ENCODE measurements at regions not wholly inside any gene's neighbourhood (a gene's known extent, or its start where the extent isn't known, plus 50 kb on each side); places are given as distances from the start of the nearest gene placed in this dataset.

- DNase-seq: no peak
Measured at GRCh38 chr11:116656011-116656410, 116.8 kb downstream of the BUD13 start.

GRCh38 chr11:116654526-116654925 is 118.3 kb downstream of the BUD13 start:
- TF ChIP-seq POLR2A (IDR thresholded peaks at IDR 0.05; ENCODE audit: low read length) (no peak), GATA1 (IDR thresholded peaks at IDR 0.05; ENCODE audit: low read depth, low read length) (no peak)
- no peak for DNase-seq

More at GRCh38 chr11:116656011-116656410, 116.8 kb downstream of the BUD13 start:
- no peak for TF ChIP-seq POLR2A (IDR thresholded peaks at IDR 0.05; ENCODE audit: low read length)

GRCh38 chr11:116653206-116653605 is 119.6 kb downstream of the BUD13 start:
- no peak for DNase-seq
- TF ChIP-seq POLR2A (IDR thresholded peaks at IDR 0.05; ENCODE audit: low read length) (no peak), GATA1 (IDR thresholded peaks at IDR 0.05; ENCODE audit: low read depth, low read length) (no peak)

DNA sequence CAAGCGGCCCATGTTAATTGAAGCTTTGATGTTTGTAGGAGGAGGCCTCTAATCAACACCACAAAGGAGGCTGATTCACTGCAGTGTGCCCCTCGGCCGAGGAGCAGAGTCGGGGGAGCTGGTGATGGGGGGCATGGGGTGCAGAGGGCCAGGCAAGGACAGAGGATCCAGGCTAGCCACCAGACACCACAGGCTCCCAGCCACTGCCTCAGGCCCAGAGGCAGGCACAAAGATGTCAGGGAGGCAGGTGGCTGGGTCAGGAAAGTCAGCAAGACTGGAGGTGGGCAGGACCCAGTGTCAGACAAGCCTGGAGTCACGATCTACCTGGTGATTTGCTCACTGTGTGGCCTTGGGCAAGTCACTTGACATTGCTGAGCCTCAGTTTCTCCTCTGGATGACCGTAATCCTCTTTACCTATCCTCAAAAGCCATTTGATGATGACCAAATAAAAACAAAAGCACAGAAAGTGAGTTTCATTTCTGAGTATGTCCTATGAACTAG is 121.0 kb downstream of the BUD13 start:
- TF ChIP-seq GATA1 (IDR thresholded peaks at IDR 0.05; ENCODE audit: low read depth, low read length) (no peak), POLR2A (IDR thresholded peaks at IDR 0.05; ENCODE audit: low read length) (no peak)
- no peak for DNase-seq

- no peak for TF ChIP-seq POLR2A (IDR thresholded peaks at IDR 0.05; ENCODE audit: low read length)
- no peak for TF ChIP-seq GATA1 (IDR thresholded peaks at IDR 0.05; ENCODE audit: low read depth, low read length)
- DNase-seq: no peak
Measured at GRCh38 chr11:116651098-116651736, 121.6 kb downstream of the BUD13 start.

DNA sequence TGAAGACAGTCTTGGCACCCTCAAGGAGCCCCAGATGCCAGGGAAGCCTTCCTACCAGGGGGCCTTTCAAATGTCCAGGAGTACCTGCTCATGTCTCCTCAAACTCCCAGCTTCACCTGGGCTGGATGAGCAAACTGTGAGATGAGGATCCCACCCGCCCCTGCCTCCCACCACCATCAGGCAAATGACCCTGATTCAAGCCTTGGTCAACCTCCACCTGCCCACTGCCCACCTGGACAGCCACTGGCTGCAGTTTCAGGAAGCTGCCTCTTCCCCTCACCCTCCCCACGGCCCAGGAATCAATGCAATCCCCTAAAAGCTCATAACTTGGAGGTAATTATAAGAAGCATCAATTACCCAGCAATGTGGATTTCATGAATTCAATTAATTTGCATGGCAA is 122.7 kb downstream of the BUD13 start:
- TF ChIP-seq POLR2A (IDR thresholded peaks at IDR 0.05; ENCODE audit: low read length) (no peak), GATA1 (IDR thresholded peaks at IDR 0.05; ENCODE audit: low read depth, low read length) (no peak)
- no peak for DNase-seq

DNA sequence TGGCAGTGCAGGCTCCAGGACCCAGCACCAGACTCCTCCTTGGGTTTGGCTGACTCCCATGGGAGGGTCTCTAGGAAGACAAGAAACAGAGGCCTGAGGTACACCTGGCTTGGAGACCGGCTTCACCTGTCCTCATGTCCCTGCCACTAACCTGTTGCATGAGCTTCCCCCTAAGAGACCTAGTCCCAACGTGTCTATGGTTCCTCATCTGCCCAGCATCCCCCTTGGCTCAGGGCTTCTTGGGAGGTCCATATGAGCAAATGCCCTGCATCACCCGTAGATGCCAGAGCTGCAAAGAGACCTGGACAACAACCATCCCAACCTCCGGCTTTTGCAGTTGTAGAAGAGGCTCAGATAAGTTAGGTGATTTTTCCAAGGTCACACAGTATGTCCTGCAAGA is 123.5 kb downstream of the BUD13 start:
- TF ChIP-seq POLR2A (IDR thresholded peaks at IDR 0.05; ENCODE audit: low read length) (no peak), GATA1 (IDR thresholded peaks at IDR 0.05; ENCODE audit: low read depth, low read length) (no peak)
- DNase-seq: no peak

- DNase-seq: no peak
- no peak for TF ChIP-seq GATA1 (IDR thresholded peaks at IDR 0.05; ENCODE audit: low read depth, low read length)
- no peak for TF ChIP-seq POLR2A (IDR thresholded peaks at IDR 0.05; ENCODE audit: low read length)
Measured at GRCh38 chr11:116648247-116649174, 124.3 kb downstream of the BUD13 start.

DNA sequence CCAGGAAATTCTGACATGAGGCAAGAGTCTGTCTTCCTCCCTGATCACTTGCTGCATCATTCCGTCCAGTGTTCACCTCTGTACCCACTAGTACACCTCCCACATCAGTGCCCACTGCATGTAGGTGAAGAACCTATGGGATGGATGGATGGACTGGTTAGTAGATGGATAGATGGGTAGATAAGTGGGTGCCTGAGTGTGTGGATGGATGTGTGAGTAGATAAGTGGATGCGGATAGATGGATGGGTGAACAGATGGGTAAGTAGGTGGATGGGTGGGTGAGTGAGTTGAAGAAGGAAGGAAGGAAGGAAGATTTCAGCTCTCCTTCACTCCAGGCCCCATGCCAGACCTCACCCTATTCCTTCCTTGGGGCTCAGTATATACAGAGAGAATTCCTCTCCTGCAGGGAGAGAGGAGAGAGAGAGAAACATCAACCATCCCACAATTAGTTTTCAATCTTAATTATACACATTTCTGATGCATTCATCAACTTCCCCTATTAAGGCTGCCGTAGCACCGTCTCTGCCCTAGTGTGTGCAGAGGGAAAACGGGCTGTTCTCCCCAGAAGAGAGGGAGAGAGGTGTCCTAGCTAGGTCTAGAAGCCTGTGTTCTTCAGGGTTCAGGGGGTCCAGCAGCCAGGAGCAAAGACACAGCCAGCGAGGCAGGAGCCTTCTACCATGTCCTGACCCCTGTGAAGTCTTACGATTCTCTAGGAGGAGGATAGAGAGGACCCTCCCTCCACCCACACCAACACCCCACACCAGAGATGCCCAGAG is 125.3 kb downstream of the BUD13 start:
- no peak for DNase-seq
- TF ChIP-seq GATA1 (IDR thresholded peaks at IDR 0.05; ENCODE audit: low read depth, low read length) (no peak), POLR2A (IDR thresholded peaks at IDR 0.05; ENCODE audit: low read length) (no peak)

DNA sequence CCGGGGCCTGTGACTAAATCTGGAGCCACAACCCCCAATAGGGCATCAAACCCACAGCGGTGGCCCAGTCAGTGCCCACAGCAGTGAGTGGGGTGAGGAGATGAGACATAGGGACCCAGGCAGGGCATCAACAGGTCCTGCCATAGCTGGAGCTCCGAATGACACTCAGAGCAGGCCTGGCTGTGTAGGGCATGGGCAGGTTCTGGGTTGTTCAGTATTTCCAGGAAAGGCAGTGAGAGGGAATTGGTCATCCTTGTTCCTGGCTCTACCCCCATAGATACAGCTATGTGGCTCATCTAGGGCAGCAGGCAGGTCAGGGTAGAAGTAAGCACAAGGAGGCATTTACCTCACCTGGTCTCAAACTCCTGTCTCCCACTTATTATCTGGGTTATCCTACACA is 126.6 kb downstream of the BUD13 start:
- no peak for DNase-seq
- TF ChIP-seq POLR2A (IDR thresholded peaks at IDR 0.05; ENCODE audit: low read length): no peak
- no peak for TF ChIP-seq GATA1 (IDR thresholded peaks at IDR 0.05; ENCODE audit: low read depth, low read length)

GRCh38 chr11:116644941-116645305 is 127.9 kb downstream of the BUD13 start:
- no peak for DNase-seq

DNA sequence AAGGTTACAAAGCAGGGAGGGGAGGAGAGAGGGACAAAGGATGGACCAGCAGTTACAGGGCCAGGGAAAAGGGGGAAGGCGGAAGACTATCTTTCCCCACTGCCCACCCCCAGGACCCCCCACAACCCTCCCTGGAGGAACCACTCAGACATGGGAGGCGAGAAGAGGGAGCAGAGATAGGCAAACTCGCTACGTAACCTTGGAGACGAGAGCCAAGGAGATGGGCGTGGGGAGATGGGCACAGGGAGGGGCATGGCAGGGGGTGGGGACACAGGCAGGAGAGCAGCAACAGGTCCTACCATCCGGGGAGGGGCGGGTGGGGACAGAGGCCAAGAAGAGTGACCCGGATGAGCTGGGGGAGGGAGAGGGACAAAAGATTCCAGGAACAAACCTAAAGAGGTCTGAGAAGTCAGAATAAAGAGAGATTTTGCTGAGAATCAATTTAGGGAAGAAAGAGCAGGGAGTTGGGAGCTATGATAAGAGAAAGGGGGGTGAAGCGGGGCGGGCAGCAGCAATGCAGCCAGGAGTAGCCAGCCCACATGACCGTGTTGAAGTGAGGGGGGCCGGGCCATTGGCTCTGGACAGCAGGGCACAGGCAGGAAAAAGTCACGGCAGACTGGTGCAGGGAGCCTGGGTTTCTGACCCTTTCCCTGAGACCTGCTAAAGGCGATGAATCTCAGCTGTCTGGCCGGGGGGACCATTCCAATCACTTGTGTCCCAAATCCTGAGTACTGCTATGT is 128.4 kb downstream of the BUD13 start:
- no peak for DNase-seq
- TF ChIP-seq GATA1 (IDR thresholded peaks at IDR 0.05; ENCODE audit: low read depth, low read length) (no peak), POLR2A (IDR thresholded peaks at IDR 0.05; ENCODE audit: low read length) (no peak)

More at GRCh38 chr11:116644941-116645305, 127.9 kb downstream of the BUD13 start:
- TF ChIP-seq POLR2A (IDR thresholded peaks at IDR 0.05; ENCODE audit: low read length) (no peak), GATA1 (IDR thresholded peaks at IDR 0.05; ENCODE audit: low read depth, low read length) (no peak)

DNA sequence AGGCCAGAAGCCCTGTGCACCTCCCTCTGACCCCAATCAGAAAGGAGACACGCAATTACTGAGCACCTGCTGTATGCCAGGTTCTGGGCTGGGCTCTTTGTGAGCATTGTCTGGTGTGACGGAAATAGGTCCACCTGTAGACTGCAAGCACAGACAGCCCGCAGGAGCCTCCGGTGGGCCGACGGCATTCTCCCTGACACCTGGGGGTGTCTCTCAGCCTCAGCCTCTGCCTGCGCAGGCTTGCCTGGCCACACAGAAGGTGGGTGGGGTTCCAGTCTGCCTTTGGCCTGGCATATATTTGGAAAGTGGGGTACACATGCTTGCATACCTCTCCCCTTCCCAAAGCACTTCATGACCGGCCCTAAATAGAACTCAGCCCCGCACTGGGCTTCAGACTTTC is 129.3 kb downstream of the BUD13 start:
- no peak for DNase-seq
- TF ChIP-seq GATA1 (IDR thresholded peaks at IDR 0.05; ENCODE audit: low read depth, low read length) (no peak), POLR2A (IDR thresholded peaks at IDR 0.05; ENCODE audit: low read length) (no peak)

Data from erythroblast (primary cell).